ENCODE measurements at regions not wholly inside any gene's neighbourhood (a gene's known extent, or its start where the extent isn't known, plus 50 kb on each side); places are given as distances from the start of the nearest gene placed in this dataset.

GRCh38 chr9:118384531-118385100 lies 680.4 kb downstream of the TLR4 start:
- TF ChIP-seq CTCF (IDR thresholded peaks at IDR 0.05; ENCODE audit: poor library complexity, severe bottlenecking), result no peak
- TF ChIP-seq EZH2 (IDR thresholded peaks at IDR 0.05; ENCODE audit: borderline replicate concordance, insufficient read depth, low read length, poor library complexity, severe bottlenecking), result no peak
- TF ChIP-seq POLR2AphosphoS5 (IDR thresholded peaks at IDR 0.05), result no peak
- no peak for TF ChIP-seq MXI1 (conservative IDR thresholded peaks at IDR 0.05; ENCODE audit: poor library complexity, severe bottlenecking)
- TF ChIP-seq, protein P1, sequence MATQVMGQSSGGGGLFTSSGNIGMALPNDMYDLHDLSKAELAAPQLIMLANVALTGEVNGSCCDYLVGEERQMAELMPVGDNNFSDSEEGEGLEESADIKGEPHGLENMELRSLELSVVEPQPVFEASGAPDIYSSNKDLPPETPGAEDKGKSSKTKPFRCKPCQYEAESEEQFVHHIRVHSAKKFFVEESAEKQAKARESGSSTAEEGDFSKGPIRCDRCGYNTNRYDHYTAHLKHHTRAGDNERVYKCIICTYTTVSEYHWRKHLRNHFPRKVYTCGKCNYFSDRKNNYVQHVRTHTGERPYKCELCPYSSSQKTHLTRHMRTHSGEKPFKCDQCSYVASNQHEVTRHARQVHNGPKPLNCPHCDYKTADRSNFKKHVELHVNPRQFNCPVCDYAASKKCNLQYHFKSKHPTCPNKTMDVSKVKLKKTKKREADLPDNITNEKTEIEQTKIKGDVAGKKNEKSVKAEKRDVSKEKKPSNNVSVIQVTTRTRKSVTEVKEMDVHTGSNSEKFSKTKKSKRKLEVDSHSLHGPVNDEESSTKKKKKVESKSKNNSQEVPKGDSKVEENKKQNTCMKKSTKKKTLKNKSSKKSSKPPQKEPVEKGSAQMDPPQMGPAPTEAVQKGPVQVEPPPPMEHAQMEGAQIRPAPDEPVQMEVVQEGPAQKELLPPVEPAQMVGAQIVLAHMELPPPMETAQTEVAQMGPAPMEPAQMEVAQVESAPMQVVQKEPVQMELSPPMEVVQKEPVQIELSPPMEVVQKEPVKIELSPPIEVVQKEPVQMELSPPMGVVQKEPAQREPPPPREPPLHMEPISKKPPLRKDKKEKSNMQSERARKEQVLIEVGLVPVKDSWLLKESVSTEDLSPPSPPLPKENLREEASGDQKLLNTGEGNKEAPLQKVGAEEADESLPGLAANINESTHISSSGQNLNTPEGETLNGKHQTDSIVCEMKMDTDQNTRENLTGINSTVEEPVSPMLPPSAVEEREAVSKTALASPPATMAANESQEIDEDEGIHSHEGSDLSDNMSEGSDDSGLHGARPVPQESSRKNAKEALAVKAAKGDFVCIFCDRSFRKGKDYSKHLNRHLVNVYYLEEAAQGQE (IDR thresholded peaks at IDR 0.05; ENCODE audit: borderline replicate concordance), result no peak

Data from neural cell (in vitro differentiated cells).